ENCODE measurements at regions not wholly inside any gene's neighbourhood (a gene's known extent, or its start where the extent isn't known, plus 50 kb on each side); places are given as distances from the start of the nearest gene placed in this dataset.

GRCh38 chr3:164194842-164195241 lies 883.5 kb downstream of the SI start:
- Mint-ChIP-seq H3K27ac (no peak overlapping the region), H3K4me1 (ENCODE audit: low read depth in 2 of 2) (no peaks in the 10 kb centered on the region), H3K4me3 (no peak overlapping the region), H3K27me3 (no peaks in the 10 kb centered on the region), H3K36me3 (peaks cover 4% of the 10 kb centered on the region), H3K9me3 (peaks cover 16% of the 10 kb centered on the region)
- ATAC-seq, result no peak
- no peak for DNase-seq (ENCODE audit: low spot score)

GRCh38 chr3:164192974-164193373 lies 885.3 kb downstream of the SI start:
- Mint-ChIP-seq H3K4me3 (no peak overlapping the region), H3K9me3 (peaks cover 12% of the 10 kb centered on the region), H3K4me1 (ENCODE audit: low read depth in 2 of 2) (no peaks in the 10 kb centered on the region), H3K27ac (no peak overlapping the region), H3K27me3 (no peaks in the 10 kb centered on the region), H3K36me3 (peaks cover 4% of the 10 kb centered on the region)
- DNase-seq (ENCODE audit: low spot score) (no peak), ATAC-seq (no peak)

DNA sequence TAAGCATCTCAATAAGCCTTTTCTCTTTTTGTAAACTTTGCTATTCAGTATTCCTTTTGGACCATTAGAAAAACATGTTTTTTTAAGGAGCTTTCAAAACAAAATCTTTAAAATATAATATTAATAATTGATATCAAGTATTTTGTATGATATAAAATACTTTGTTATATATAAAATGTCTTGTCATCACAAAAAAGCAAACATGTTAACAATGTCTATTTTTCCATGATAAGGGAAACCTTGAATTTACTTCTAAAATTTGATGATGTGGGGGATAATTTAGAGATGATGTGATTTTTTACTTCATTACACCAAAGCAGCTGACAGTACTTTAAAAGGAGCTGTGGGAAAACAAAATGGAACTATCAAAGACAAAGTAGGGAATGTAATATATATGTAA lies 887.7 kb downstream of the SI start:
- peaks cover 11% of the 10 kb centered on the region for H3K9me3 Mint-ChIP-seq
- DNase-seq (ENCODE audit: low spot score) (no peak), ATAC-seq (no peak)
- H3K27ac Mint-ChIP-seq, result no peak overlapping the region
- no peak overlapping the region for H3K4me3 Mint-ChIP-seq
- H3K4me1 Mint-ChIP-seq (ENCODE audit: low read depth in 2 of 2), result no peaks in the 10 kb centered on the region
- no peaks in the 10 kb centered on the region for H3K36me3 Mint-ChIP-seq
- no peaks in the 10 kb centered on the region for H3K27me3 Mint-ChIP-seq

GRCh38 chr3:164186095-164186494 lies 892.2 kb downstream of the SI start:
- DNase-seq (ENCODE audit: low spot score), result no peak
- ATAC-seq, result no peak
- Mint-ChIP-seq H3K27me3 (no peaks in the 10 kb centered on the region), H3K9me3 (peaks cover 20% of the 10 kb centered on the region), H3K36me3 (peaks cover 13% of the 10 kb centered on the region), H3K27ac (no peak overlapping the region), H3K4me1 (ENCODE audit: low read depth in 2 of 2) (no peaks in the 10 kb centered on the region), H3K4me3 (no peak overlapping the region)

DNA sequence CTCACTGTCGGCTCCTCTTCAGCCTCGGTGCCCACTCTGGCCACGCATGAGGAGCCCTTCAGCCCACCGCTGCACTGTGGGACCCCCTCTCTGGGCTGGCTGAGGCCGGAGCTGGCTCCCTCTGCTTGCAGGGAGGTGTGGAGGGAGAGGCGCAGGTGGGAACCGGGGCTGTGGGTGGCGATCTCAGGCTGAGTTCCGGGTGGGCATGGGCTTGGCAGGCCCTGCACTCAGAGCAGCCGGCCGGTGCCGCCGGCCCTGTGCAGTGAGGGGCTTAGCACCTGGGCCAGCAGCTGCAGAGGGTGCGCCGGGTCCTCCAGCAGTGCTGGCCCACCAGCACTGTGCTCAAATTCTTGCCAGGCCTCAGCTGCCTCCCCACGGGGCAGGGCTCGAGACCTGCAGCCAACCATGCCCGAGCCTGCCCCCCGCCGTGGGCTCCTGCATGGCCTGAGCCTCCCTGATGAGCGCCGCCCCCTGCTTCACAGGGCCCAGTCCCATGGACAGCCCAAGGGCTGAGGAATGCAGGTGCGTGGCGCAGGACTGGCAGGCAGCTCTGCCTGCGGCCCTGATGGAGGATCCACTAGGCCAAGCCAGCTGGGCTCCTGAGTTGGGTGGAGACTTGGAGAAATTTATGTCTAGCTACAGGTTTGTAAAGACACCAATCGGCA lies 899.1 kb downstream of the SI start:
- H3K36me3 Mint-ChIP-seq, result peaks cover 10% of the 10 kb centered on the region
- peaks cover 22% of the 10 kb centered on the region for H3K9me3 Mint-ChIP-seq
- no peak overlapping the region for H3K27ac Mint-ChIP-seq
- no peaks in the 10 kb centered on the region for H3K27me3 Mint-ChIP-seq
- no peak for DNase-seq (ENCODE audit: low spot score)
- H3K4me1 Mint-ChIP-seq (ENCODE audit: low read depth in 2 of 2), result no peaks in the 10 kb centered on the region
- ATAC-seq, result no peak
- H3K4me3 Mint-ChIP-seq, result no peak overlapping the region

GRCh38 chr3:164174059-164174458 lies 904.2 kb downstream of the SI start:
- no peak for DNase-seq (ENCODE audit: low spot score)
- Mint-ChIP-seq H3K27me3 (no peaks in the 10 kb centered on the region), H3K4me1 (ENCODE audit: low read depth in 2 of 2) (no peaks in the 10 kb centered on the region), H3K4me3 (no peak overlapping the region), H3K27ac (no peak overlapping the region), H3K9me3 (peaks cover 9% of the 10 kb centered on the region), H3K36me3 (peaks cover 5% of the 10 kb centered on the region)
- no peak for ATAC-seq

DNA sequence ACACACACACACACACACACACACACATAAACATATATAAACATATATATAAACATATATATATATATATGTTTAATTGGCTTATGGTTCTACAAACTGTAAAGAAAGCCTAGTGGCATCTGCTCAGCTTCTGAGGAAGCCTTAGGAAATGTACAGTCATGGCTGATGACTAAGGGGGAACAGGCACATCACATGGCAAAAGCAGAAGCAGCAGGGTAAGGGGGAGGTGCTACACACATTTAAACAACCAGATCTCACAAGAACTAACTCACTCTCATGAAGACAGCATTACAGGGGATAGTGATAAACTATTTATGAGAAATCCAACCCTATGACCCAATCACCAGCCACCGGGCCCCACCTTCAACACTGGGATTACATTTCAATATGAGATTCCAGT lies 922.9 kb downstream of the SI start:
- Mint-ChIP-seq H3K4me3 (no peak overlapping the region), H3K36me3 (peaks cover 13% of the 10 kb centered on the region), H3K9me3 (peaks cover 31% of the 10 kb centered on the region), H3K27me3 (no peaks in the 10 kb centered on the region), H3K27ac (no peak overlapping the region), H3K4me1 (ENCODE audit: low read depth in 2 of 2) (no peaks in the 10 kb centered on the region)
- ATAC-seq (no peak), DNase-seq (ENCODE audit: low spot score) (no peak)

- DNase-seq (ENCODE audit: low spot score) (no peak), ATAC-seq (no peak)
- Mint-ChIP-seq H3K9me3 (peaks cover 28% of the 10 kb centered on the region), H3K27ac (no peak overlapping the region), H3K4me3 (no peak overlapping the region), H3K27me3 (no peaks in the 10 kb centered on the region), H3K36me3 (peaks cover 15% of the 10 kb centered on the region), H3K4me1 (ENCODE audit: low read depth in 2 of 2) (no peaks in the 10 kb centered on the region)
Observed at GRCh38 chr3:164144824-164145223, 933.5 kb downstream of the SI start.

DNA sequence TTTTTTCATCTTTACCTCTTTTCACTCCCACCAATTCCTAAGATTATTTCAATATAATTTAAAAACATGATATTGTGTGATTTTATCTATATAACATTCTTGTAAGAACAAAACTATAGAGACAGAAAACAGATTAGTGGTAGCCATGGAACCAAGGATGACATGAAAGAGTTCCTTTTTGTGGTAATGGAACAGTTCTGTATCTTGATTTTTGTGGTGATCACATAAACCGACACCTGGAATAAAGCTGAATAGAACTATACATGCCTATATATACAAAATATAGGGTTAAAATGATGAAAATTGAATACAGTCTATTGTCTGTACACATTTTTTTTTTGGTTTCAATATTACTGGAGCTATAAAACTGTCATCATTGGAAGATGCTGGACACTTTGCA lies 945.4 kb downstream of the SI start:
- H3K4me3 Mint-ChIP-seq, result no peak overlapping the region
- no peaks in the 10 kb centered on the region for H3K4me1 Mint-ChIP-seq (ENCODE audit: low read depth in 2 of 2)
- H3K9me3 Mint-ChIP-seq, result peaks cover 10% of the 10 kb centered on the region
- no peak for ATAC-seq
- no peak overlapping the region for H3K27ac Mint-ChIP-seq
- H3K36me3 Mint-ChIP-seq, result no peaks in the 10 kb centered on the region
- DNase-seq (ENCODE audit: low spot score), result no peak
- H3K27me3 Mint-ChIP-seq, result no peaks in the 10 kb centered on the region

GRCh38 chr3:164113371-164114332 lies 964.6 kb downstream of the SI start:
- Mint-ChIP-seq H3K36me3 (peaks cover 7% of the 10 kb centered on the region), H3K4me3 (no peak overlapping the region), H3K9me3 (peaks cover 12% of the 10 kb centered on the region), H3K27ac (no peak overlapping the region), H3K27me3 (no peaks in the 10 kb centered on the region), H3K4me1 (ENCODE audit: low read depth in 2 of 2) (no peaks in the 10 kb centered on the region)
- DNase-seq (ENCODE audit: low spot score) (no peak), ATAC-seq (no peak)

GRCh38 chr3:164096352-164096751 lies 981.9 kb downstream of the SI start:
- no peak overlapping the region for H3K4me3 Mint-ChIP-seq
- ATAC-seq (no peak), DNase-seq (ENCODE audit: low spot score) (no peak)
- H3K4me1 Mint-ChIP-seq (ENCODE audit: low read depth in 2 of 2), result no peaks in the 10 kb centered on the region
- H3K27me3 Mint-ChIP-seq, result no peaks in the 10 kb centered on the region
- H3K36me3 Mint-ChIP-seq, result no peaks in the 10 kb centered on the region
- H3K27ac Mint-ChIP-seq, result no peak overlapping the region
- peaks cover 15% of the 10 kb centered on the region for H3K9me3 Mint-ChIP-seq

DNA sequence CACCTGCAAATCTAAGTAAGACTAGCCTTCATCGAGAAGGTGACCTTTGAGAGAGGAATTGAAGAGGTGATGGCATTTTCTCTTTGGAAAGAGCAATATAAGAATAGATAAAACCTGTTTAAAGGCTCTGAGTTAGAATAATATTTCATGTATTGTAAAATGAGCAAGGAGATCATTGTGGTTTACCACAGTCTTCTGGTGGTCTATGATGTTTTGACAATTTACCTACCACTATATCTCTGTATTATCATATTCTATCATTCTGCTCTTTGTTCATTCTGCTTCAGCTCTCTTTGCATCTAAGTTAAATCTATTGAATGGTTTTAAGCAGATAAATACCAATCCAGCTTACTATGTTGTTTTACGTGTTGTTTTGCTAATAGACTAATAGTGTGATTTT lies 982.3 kb downstream of the SI start:
- H3K9me3 Mint-ChIP-seq, result peaks cover 15% of the 10 kb centered on the region
- no peaks in the 10 kb centered on the region for H3K36me3 Mint-ChIP-seq
- ATAC-seq (no peak), DNase-seq (ENCODE audit: low spot score) (no peak)
- H3K4me3 Mint-ChIP-seq, result no peak overlapping the region
- no peaks in the 10 kb centered on the region for H3K4me1 Mint-ChIP-seq (ENCODE audit: low read depth in 2 of 2)
- no peak overlapping the region for H3K27ac Mint-ChIP-seq
- no peaks in the 10 kb centered on the region for H3K27me3 Mint-ChIP-seq

DNA sequence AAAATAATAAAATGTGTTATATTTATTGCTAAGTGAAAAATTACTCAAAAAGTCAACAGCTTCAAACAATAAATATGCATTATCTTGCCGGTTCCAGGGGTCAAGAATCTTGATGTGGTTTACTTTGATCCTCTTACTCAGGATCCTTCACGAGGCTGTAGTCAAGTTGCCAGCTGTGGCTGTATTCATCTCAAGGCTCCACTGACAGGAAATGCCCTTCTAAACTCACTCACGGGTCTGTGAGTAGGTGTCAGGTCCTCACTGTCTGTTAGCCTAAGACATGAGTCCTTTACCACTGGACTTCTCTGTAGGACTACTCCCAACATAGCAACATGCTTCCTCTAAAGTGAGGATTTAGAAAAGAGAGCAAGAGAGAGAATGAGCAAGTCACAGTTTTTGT lies 983.0 kb downstream of the SI start:
- no peak for DNase-seq (ENCODE audit: low spot score)
- ATAC-seq, result no peak
- no peaks in the 10 kb centered on the region for H3K4me1 Mint-ChIP-seq (ENCODE audit: low read depth in 2 of 2)
- H3K27me3 Mint-ChIP-seq, result no peaks in the 10 kb centered on the region
- no peak overlapping the region for H3K4me3 Mint-ChIP-seq
- no peak overlapping the region for H3K27ac Mint-ChIP-seq
- H3K9me3 Mint-ChIP-seq, result peaks cover 15% of the 10 kb centered on the region
- no peaks in the 10 kb centered on the region for H3K36me3 Mint-ChIP-seq

- no peak overlapping the region for H3K27ac Mint-ChIP-seq
- no peak overlapping the region for H3K4me3 Mint-ChIP-seq
- no peaks in the 10 kb centered on the region for H3K27me3 Mint-ChIP-seq
- H3K4me1 Mint-ChIP-seq (ENCODE audit: low read depth in 2 of 2), result no peaks in the 10 kb centered on the region
- H3K9me3 Mint-ChIP-seq, result peaks cover 10% of the 10 kb centered on the region
- DNase-seq (ENCODE audit: low spot score), result no peak
- H3K36me3 Mint-ChIP-seq, result no peaks in the 10 kb centered on the region
- ATAC-seq, result no peak
Observed at GRCh38 chr3:164094546-164094945, 983.8 kb downstream of the SI start.

Measured in natural killer cell treated with Interleukin-12 subunit alpha and Interleukin-12 subunit beta and Interleukin-15 and Interleukin-18, amount 100 ng/mL, for 72 hours (primary cell).